ENCODE measurements at regions not wholly inside any gene's neighbourhood (a gene's known extent, or its start where the extent isn't known, plus 50 kb on each side); places are given as distances from the start of the nearest gene placed in this dataset.

DNA sequence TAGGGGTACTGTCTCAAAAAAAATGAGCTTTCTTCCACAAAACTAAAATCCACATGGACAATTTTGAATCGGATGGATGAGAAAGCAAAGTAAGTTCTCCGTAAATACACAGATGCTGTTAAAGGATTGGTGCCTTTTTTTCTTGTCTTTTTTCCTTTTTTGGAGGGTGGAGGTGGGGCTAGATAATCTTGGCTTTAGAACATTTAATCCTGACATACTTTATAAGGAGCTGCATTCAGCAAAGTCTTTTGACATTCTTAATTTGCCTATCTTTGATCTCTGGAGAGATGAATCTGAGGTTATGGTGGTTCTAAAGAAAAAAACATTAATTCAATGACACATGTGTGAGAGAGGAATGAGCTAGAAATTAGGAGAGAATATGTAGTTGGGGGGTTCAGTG lies 312.3 kb upstream of the KCNJ16 start:
- Histone ChIP-seq H3K9ac (no peak overlapping the region), H3K4me2 (ENCODE audit: low read length) (no peak overlapping the region), H3K4me3 (ENCODE audit: low read depth, low read length) (no peak overlapping the region), H3K79me2 (no peaks in the 10 kb centered on the region), H3K36me3 (ENCODE audit: control insufficient read depth, insufficient read depth, low read length) (no peaks in the 10 kb centered on the region), H3K4me1 (no peaks in the 10 kb centered on the region), H2AFZ (no peak overlapping the region), H3K27me3 (ENCODE audit: control insufficient read depth, insufficient read depth, low read length) (no peaks in the 10 kb centered on the region), H3K27ac (no peak overlapping the region), H3K9me3 (ENCODE audit: control insufficient read depth, low read length) (no peaks in the 10 kb centered on the region)
- TF ChIP-seq, protein P1, sequence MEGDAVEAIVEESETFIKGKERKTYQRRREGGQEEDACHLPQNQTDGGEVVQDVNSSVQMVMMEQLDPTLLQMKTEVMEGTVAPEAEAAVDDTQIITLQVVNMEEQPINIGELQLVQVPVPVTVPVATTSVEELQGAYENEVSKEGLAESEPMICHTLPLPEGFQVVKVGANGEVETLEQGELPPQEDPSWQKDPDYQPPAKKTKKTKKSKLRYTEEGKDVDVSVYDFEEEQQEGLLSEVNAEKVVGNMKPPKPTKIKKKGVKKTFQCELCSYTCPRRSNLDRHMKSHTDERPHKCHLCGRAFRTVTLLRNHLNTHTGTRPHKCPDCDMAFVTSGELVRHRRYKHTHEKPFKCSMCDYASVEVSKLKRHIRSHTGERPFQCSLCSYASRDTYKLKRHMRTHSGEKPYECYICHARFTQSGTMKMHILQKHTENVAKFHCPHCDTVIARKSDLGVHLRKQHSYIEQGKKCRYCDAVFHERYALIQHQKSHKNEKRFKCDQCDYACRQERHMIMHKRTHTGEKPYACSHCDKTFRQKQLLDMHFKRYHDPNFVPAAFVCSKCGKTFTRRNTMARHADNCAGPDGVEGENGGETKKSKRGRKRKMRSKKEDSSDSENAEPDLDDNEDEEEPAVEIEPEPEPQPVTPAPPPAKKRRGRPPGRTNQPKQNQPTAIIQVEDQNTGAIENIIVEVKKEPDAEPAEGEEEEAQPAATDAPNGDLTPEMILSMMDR (IDR thresholded peaks at IDR 0.05): no peak

DNA sequence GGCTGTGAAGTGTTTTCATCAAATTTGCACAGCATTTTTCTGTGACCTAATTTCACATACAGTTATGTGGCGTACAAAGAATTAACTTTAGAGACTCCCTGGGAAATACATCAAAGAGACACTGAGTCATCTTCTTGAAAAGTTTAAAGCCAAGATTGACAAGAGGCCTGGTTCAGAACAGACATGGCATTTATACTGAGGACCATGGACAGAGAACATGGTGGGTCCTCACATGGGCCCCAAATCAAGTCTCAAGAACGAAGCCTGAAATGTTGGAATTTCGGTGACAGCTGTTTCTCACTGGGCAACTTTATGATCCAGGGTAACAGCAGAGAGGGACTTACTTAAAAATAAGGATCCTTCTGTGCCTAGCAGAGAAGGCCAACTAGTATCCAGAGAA lies 311.5 kb upstream of the KCNJ16 start:
- Histone ChIP-seq H3K27me3 (ENCODE audit: control insufficient read depth, insufficient read depth, low read length) (no peaks in the 10 kb centered on the region), H3K36me3 (ENCODE audit: control insufficient read depth, insufficient read depth, low read length) (no peaks in the 10 kb centered on the region), H3K9ac (no peak overlapping the region), H3K4me1 (no peaks in the 10 kb centered on the region), H3K79me2 (no peaks in the 10 kb centered on the region), H3K9me3 (ENCODE audit: control insufficient read depth, low read length) (no peaks in the 10 kb centered on the region), H2AFZ (no peak overlapping the region), H3K4me2 (ENCODE audit: low read length) (no peak overlapping the region), H3K27ac (no peak overlapping the region), H3K4me3 (ENCODE audit: low read depth, low read length) (no peak overlapping the region)
- TF ChIP-seq, protein P1 (IDR thresholded peaks at IDR 0.05): no peak

DNA sequence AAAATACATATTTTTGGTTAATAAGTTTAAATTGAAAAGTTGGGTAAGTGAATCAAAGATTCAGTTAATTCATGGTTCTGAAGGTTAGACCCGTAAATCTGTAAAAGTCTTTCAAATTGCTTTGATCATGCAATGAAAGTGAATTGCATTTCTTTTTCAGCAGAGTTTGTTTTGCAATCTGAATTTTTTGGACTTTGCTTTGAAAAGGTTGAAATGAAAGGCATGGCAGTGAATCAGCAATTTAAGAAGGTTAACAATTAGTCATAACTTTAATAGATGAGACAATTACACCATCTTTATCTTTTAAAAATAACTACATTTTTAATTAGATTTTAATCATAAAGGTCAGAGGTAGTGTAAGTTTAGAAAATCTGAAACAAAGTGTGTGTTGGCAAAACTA lies 310.9 kb upstream of the KCNJ16 start:
- TF ChIP-seq, protein P1 (IDR thresholded peaks at IDR 0.05): no peak
- H3K4me1 ChIP-seq: no peaks in the 10 kb centered on the region
- H3K36me3 ChIP-seq (ENCODE audit: control insufficient read depth, insufficient read depth, low read length): no peaks in the 10 kb centered on the region
- H3K27ac ChIP-seq: no peak overlapping the region
- no peak overlapping the region for H3K4me3 ChIP-seq (ENCODE audit: low read depth, low read length)
- H3K27me3 ChIP-seq (ENCODE audit: control insufficient read depth, insufficient read depth, low read length): no peaks in the 10 kb centered on the region
- H3K9me3 ChIP-seq (ENCODE audit: control insufficient read depth, low read length): no peaks in the 10 kb centered on the region
- no peak overlapping the region for H3K9ac ChIP-seq
- no peak overlapping the region for H3K4me2 ChIP-seq (ENCODE audit: low read length)
- H3K79me2 ChIP-seq: no peaks in the 10 kb centered on the region
- H2AFZ ChIP-seq: no peak overlapping the region

DNA sequence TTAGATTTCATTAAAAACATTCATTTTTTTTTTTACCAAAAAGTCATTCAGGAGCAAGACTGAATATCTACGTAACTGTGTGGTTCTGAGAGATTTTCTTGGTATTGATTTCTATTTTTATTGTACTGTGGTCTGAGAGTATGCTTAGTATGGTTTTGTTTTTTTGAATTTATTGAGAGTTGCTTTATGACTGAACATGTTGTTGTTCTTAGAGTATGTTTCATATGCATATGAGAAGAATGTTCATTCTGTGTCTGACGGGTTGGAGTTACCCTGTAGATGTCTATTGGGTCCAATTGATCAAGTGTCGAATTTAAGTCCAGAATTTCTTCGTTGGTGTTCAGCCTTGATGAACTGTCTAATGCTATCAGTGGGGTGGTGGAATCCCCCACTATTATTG lies 306.0 kb upstream of the KCNJ16 start:
- Histone ChIP-seq H3K4me2 (ENCODE audit: low read length) (no peak overlapping the region), H3K27ac (no peak overlapping the region), H2AFZ (no peak overlapping the region), H3K9me3 (ENCODE audit: control insufficient read depth, low read length) (no peaks in the 10 kb centered on the region), H3K4me1 (no peaks in the 10 kb centered on the region), H3K4me3 (ENCODE audit: low read depth, low read length) (no peak overlapping the region), H3K27me3 (ENCODE audit: control insufficient read depth, insufficient read depth, low read length) (no peaks in the 10 kb centered on the region), H3K36me3 (ENCODE audit: control insufficient read depth, insufficient read depth, low read length) (no peaks in the 10 kb centered on the region), H3K9ac (no peak overlapping the region), H3K79me2 (no peaks in the 10 kb centered on the region)
- TF ChIP-seq, protein P1 (IDR thresholded peaks at IDR 0.05): no peak

DNA sequence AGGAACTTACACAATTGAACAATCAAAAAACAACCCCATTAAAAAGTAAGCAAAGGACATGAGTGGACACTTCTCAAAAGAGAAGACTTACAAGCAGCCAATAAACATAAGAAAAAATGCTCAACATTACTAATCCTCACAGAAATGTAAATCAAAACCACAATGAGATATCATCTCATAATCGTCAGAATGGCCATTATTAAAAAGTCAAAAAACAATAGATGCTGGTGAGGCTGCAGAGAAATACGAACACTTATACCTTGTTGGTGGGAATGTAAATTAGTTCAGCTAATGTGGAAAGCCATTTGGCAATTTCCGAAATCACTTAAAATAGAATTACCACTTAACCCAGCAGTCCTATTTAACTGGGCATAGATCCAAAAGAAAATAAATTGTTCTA lies 301.9 kb upstream of the KCNJ16 start:
- Histone ChIP-seq H2AFZ (no peak overlapping the region), H3K36me3 (ENCODE audit: control insufficient read depth, insufficient read depth, low read length) (no peaks in the 10 kb centered on the region), H3K9ac (no peak overlapping the region), H3K4me1 (no peaks in the 10 kb centered on the region), H3K4me3 (ENCODE audit: low read depth, low read length) (no peak overlapping the region), H3K4me2 (ENCODE audit: low read length) (no peak overlapping the region), H3K27me3 (ENCODE audit: control insufficient read depth, insufficient read depth, low read length) (no peaks in the 10 kb centered on the region), H3K27ac (no peak overlapping the region), H3K79me2 (no peaks in the 10 kb centered on the region), H3K9me3 (ENCODE audit: control insufficient read depth, low read length) (no peaks in the 10 kb centered on the region)
- TF ChIP-seq, protein P1 (IDR thresholded peaks at IDR 0.05): no peak
